ENCODE measurements at regions not wholly inside any gene's neighbourhood (a gene's known extent, or its start where the extent isn't known, plus 50 kb on each side); places are given as distances from the start of the nearest gene placed in this dataset.

GRCh38 chr15:77753281-77753873, 120.7 kb upstream of the LINGO1 start:
- TF ChIP-seq CTCF (IDR thresholded peaks at IDR 0.05; ENCODE audit: poor library complexity, severe bottlenecking) (no peak), POLR2AphosphoS5 (IDR thresholded peaks at IDR 0.05) (no peak), EZH2 (IDR thresholded peaks at IDR 0.05; ENCODE audit: borderline replicate concordance, insufficient read depth, low read length, poor library complexity, severe bottlenecking) (no peak), EP300 (conservative IDR thresholded peaks at IDR 0.05; ENCODE audit: poor library complexity, severe bottlenecking) (no peak), REST (IDR thresholded peaks at IDR 0.05; ENCODE audit: borderline replicate concordance) (no peak), RAD21 (conservative IDR thresholded peaks at IDR 0.05) (no peak), TAF1 (IDR thresholded peaks at IDR 0.05; ENCODE audit: low read depth) (no peak), MXI1 (conservative IDR thresholded peaks at IDR 0.05; ENCODE audit: poor library complexity, severe bottlenecking) (no peak)

Data from neural cell (in vitro differentiated cells).